Hematopoietic multipotent progenitor cell treated with erythropoietin and hydrocortisone succinate and interleukin-3 and kit ligand, for 17 days (in vitro differentiated cells): ENCODE measurements at regions not wholly inside any gene's neighbourhood (a gene's known extent, or its start where the extent isn't known, plus 50 kb on each side); places are given as distances from the start of the nearest gene placed in this dataset.
A peak's percentile ranks its signal among the peaks of the same experiment; 100 is the strongest.
"Not testable (repeated sequence)": the region's sequence is repeated elsewhere in the genome, so short reads cannot be mapped to it uniquely, and the experiment has no call there.

Experiments used
- DNase-seq: peaks from one replicate; pipeline ENCODE4 v3.0.0-alpha.2; 2015; ENCODE audit warnings: low spot score

GRCh38 chr18:59038295-59039039, 101.2 kb upstream of the SEC11C start:
- no peak for DNase-seq

- not testable (repeated sequence) for DNase-seq
Measured at GRCh38 chr18:59039040-59039320, 100.7 kb upstream of the SEC11C start.

- no peak for DNase-seq
Measured at GRCh38 chr18:59039449-59039848, 100.2 kb upstream of the SEC11C start.

GRCh38 chr18:59040770-59041148, 98.9 kb upstream of the SEC11C start:
- no peak for DNase-seq

- no peak for DNase-seq
Measured at GRCh38 chr18:59041296-59041695, 98.4 kb upstream of the SEC11C start.

GRCh38 chr18:59041819-59042815, 97.6 kb upstream of the SEC11C start:
- no peak for DNase-seq

GRCh38 chr18:59044855-59045254, 94.8 kb upstream of the SEC11C start:
- DNase-seq, result no peak

- DNase-seq, result no peak
Measured at GRCh38 chr18:59047321-59048047, 92.2 kb upstream of the SEC11C start.

- no peak for DNase-seq
Measured at GRCh38 chr18:59048048-59048363, 91.7 kb upstream of the SEC11C start.

GRCh38 chr18:59048378-59048777, 91.3 kb upstream of the SEC11C start:
- DNase-seq, result no peak

- DNase-seq, result no peak
Measured at GRCh38 chr18:59049721-59050660, 89.7 kb upstream of the SEC11C start.

GRCh38 chr18:59050661-59051057, 89.0 kb upstream of the SEC11C start:
- no peak for DNase-seq

GRCh38 chr18:59051470-59052165, 88.1 kb upstream of the SEC11C start:
- DNase-seq, result no peak

GRCh38 chr18:59052965-59053820, 86.5 kb upstream of the SEC11C start:
- no peak for DNase-seq

GRCh38 chr18:59054496-59055287, 85.0 kb upstream of the SEC11C start:
- DNase-seq, result no peak

GRCh38 chr18:59055345-59056032, 84.2 kb upstream of the SEC11C start:
- no peak for DNase-seq

GRCh38 chr18:59056706-59057492, 82.8 kb upstream of the SEC11C start:
- DNase-seq, result peak; percentile 9

GRCh38 chr18:59057493-59057795, 82.2 kb upstream of the SEC11C start:
- no peak for DNase-seq
